Prostate gland (tissue), 2 donors: ENCODE measurements at regions not wholly inside any gene's neighbourhood (a gene's known extent, or its start where the extent isn't known, plus 50 kb on each side); places are given as distances from the start of the nearest gene placed in this dataset.

Experiments
- DNase-seq: peaks from one replicate; pipeline ENCODE4 v3.0.0-alpha.2; 2019; ENCODE audit warnings: low spot score
- H3K27ac ChIP-seq, 2 donors: fragments of 200-600 bp; sonication (generic); 2 replicates each; pipeline ENCODE4 v1.5.1; 2017 to 2019
- H3K27me3 ChIP-seq: fragments of 200-600 bp; sonication (generic); replicated peaks from 2 replicates; pipeline ENCODE4 v1.5.1; 2019; ENCODE audit not compliant: insufficient read depth
- H3K36me3 ChIP-seq, 2 donors: fragments of 200-600 bp; sonication (generic); 1 replicate in 1 of 2; 2 replicates in 1 of 2; pipeline versions ENCODE4 v1.5.1 to v1.8.1; 2017 to 2019
- H3K4me1 ChIP-seq: fragments of 200-600 bp; sonication (generic); replicated peaks from 2 replicates; pipeline ENCODE4 v1.5.1; 2019
- H3K4me3 ChIP-seq, 2 donors: fragments of 200-600 bp; sonication (generic); 2 replicates each; pipeline ENCODE4 v1.5.1; 2017 to 2019
- H3K9me3 ChIP-seq: fragments of 200-600 bp; sonication (generic); 2 replicates; pipeline ENCODE4 v1.5.1; 2017
- CTCF ChIP-seq, 4 experiments: fragments of 200-600 bp in 2 of 4; fragments of 450-650 bp in 2 of 4; sonication (generic) in 2 of 4; IDR thresholded peaks; 1 replicate in 3 of 4; 2 replicates in 1 of 4; pipeline ENCODE4 v1.5.1; 2016 to 2019; ENCODE audit warnings: antibody characterized with exemption in 4 of 4, mild to moderate bottlenecking in 2 of 4, moderate library complexity in 2 of 4
- POLR2A ChIP-seq: fragments of 450-650 bp; IDR thresholded peaks from one replicate; pipeline ENCODE4 v1.6.1; 2016; ENCODE audit warnings: antibody characterized with exemption, mild to moderate bottlenecking
- POLR2AphosphoS5 ChIP-seq: sonication (generic); formaldehyde crosslinking; IDR thresholded peaks from one replicate; pipeline ENCODE4 v1.6.1; 2017; ENCODE audit warnings: antibody characterized with exemption
- WGBS: methylation state at CpG from one replicate; pipeline ENCODE4 v1.1.5; 2018; 5-methylcytosine and 5-hydroxymethylcytosine counted together
- intact Hi-C: fragments of 100-400 bp; cut with DNase I; formaldehyde crosslinking; loops from one replicate; pipeline ENCODE4 v1.14.2; 2022

- no peak for TF ChIP-seq CTCF (IDR thresholded peaks at IDR 0.05)
- TF ChIP-seq POLR2A: no peak
- TF ChIP-seq POLR2AphosphoS5: no peak
- Histone ChIP-seq H3K27me3 (no peaks in the 10 kb centered on the region), H3K27ac (no peak overlapping the region), H3K4me1 (no peaks in the 10 kb centered on the region), H3K9me3 (no peaks in the 10 kb centered on the region), H3K4me3 (no peak overlapping the region), H3K36me3 (no peaks in the 10 kb centered on the region)
- 70% methylated on average over 2 of the region's 2 CpGs for WGBS
- intact Hi-C loops: no loop called here
- no peak for DNase-seq
These were observed 351.4 kb upstream of the KCNMB2 start for GRCh38 chr3:178184833-178185232.

DNA sequence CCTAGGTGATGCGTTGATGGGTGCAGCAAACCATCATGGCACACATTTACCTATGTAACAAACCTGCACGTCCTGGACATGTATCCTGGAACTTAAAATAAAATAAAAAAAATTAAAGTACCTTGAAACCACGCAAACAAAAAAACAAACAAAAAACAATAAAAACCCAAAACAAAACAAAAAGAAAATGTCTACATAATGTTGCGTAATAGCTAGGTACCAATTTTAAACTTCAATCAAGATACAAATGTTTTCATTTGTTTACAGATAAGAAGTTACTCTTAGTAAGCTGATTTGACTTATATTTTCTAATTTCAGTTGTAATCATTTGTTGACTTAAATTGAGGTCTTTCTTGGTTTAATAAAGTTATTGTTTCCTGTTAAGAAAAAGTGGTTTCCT, 349.6 kb upstream of the KCNMB2 start:
- no peak for DNase-seq
- Histone ChIP-seq H3K4me1 (no peaks in the 10 kb centered on the region), H3K36me3 (no peaks in the 10 kb centered on the region), H3K4me3 (no peak overlapping the region), H3K27me3 (no peaks in the 10 kb centered on the region), H3K27ac (no peak overlapping the region), H3K9me3 (no peaks in the 10 kb centered on the region)
- intact Hi-C loops: no loop called here
- TF ChIP-seq POLR2AphosphoS5 (no peak), CTCF (IDR thresholded peaks at IDR 0.05) (no peak), POLR2A (no peak)
- WGBS: 97% methylated on average over 4 of the region's 4 CpGs

DNA sequence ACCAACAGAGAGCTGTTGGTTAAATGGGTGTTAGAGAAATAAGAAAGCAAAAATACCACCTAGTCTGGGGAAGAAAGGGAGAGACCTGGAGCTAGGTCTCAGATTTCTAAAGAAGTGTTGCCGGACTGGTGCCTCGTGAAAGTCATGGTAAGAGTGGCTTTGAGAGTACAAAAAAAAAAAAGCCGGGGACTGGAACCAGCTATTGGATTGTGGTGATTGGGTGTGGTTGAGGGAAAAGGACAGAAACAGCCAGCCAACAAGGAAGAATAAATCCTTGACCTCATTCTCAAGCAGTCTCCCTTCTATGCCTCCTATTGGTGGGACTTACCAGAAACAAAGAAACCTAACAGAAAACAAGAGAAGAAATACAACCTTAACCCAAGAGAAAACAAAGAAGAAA, 346.4 kb upstream of the KCNMB2 start:
- Histone ChIP-seq H3K9me3 (no peaks in the 10 kb centered on the region), H3K4me1 (no peaks in the 10 kb centered on the region), H3K36me3 (no peaks in the 10 kb centered on the region), H3K4me3 (no peak overlapping the region), H3K27ac (no peak overlapping the region), H3K27me3 (no peaks in the 10 kb centered on the region)
- WGBS: 81% methylated on average over 3 of the region's 3 CpGs
- TF ChIP-seq POLR2A (no peak), POLR2AphosphoS5 (no peak)
- intact Hi-C loops: no loop called here
- no peak for DNase-seq

GRCh38 chr3:178193846-178194245, 342.4 kb upstream of the KCNMB2 start:
- Histone ChIP-seq H3K4me3 (no peak overlapping the region), H3K27ac (no peak overlapping the region), H3K27me3 (no peaks in the 10 kb centered on the region), H3K9me3 (no peaks in the 10 kb centered on the region), H3K4me1 (no peaks in the 10 kb centered on the region), H3K36me3 (no peaks in the 10 kb centered on the region)
- whole genome bisulfite sequencing: 19% methylated on average over 1 of the region's 1 CpG
- intact Hi-C loops: no loop called here
- no peak for TF ChIP-seq CTCF (IDR thresholded peaks at IDR 0.05)
- TF ChIP-seq POLR2AphosphoS5: peak; percentile 9
- no peak for TF ChIP-seq POLR2A
- no peak for DNase-seq

DNA sequence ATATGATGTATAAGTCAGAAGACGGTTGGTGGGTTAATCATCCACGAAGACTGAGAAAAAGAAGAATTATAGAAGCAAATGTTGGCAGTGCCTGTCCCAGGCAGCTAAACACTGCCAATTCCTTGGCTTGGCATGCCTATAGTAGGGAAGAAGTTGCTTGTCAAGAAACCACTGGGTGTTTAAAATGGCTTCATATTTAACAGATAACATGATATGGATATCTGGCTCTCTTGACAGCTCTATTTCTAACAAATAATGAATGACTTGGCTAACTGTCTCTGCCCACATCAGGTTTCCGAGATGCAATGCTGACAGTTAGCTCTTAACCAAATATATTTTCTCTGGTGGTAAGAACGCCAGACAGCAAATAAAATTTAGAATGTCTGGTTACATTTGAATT, 341.7 kb upstream of the KCNMB2 start:
- no peak for DNase-seq
- intact Hi-C loops: no loop called here
- 39% methylated on average over 4 of the region's 4 CpGs for WGBS
- TF ChIP-seq CTCF (IDR thresholded peaks at IDR 0.05): no peak
- TF ChIP-seq POLR2A: no peak
- TF ChIP-seq POLR2AphosphoS5: no peak
- no peaks in the 10 kb centered on the region for H3K9me3 ChIP-seq
- no peaks in the 10 kb centered on the region for H3K27me3 ChIP-seq
- H3K36me3 ChIP-seq: no peaks in the 10 kb centered on the region
- H3K27ac ChIP-seq: no peak overlapping the region
- no peak overlapping the region for H3K4me3 ChIP-seq
- no peaks in the 10 kb centered on the region for H3K4me1 ChIP-seq
